Fibroblast of mammary gland (primary cell): ENCODE measurements at regions not wholly inside any gene's neighbourhood (a gene's known extent, or its start where the extent isn't known, plus 50 kb on each side); places are given as distances from the start of the nearest gene placed in this dataset.
A peak's percentile ranks its signal among the peaks of the same experiment; 100 is the strongest.
"Not testable (repeated sequence)": the region's sequence is repeated elsewhere in the genome, so short reads cannot be mapped to it uniquely, and the experiment has no call there.

Experiments used
- DNase-seq: peaks from one replicate; pipeline ENCODE4 v3.0.0-alpha.2; 2010; ENCODE audit warnings: low read depth
- H3K4me3 ChIP-seq: 2 replicates; pipeline ENCODE4 v1.5.1; 2011; ENCODE audit warnings: low read depth, mild to moderate bottlenecking, low read length, moderate library complexity; ENCODE audit not compliant: control insufficient read depth
- TF ChIP-seq, protein P1 (sequence below): conservative IDR thresholded peaks from 2 replicates; pipeline ENCODE4 v1.5.1; 2011; ENCODE audit warnings: low read depth, low read length, inconsistent platforms; ENCODE audit not compliant: control insufficient read depth, insufficient read depth

DNA sequence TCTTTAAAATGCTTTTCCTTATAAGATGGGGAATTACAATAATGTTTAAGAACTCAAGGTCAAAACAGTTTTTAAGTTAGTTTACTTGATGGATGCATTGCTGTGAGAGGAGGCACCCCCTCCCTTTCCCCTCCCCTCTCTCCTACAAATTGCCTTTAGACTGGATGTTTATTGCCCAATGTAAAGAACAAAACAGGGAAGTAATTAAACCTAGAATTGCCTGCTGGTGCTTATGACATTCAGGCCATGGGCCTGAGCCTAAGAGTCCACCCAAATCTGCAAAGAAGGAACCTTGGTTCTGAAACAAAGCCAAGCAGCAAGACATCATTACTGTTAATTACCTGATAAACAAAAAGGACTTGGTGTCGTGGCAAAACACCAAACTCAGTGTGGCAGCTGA lies 630.3 kb downstream of the ISL1 start:
- DNase-seq: no peak
- TF ChIP-seq, protein P1, sequence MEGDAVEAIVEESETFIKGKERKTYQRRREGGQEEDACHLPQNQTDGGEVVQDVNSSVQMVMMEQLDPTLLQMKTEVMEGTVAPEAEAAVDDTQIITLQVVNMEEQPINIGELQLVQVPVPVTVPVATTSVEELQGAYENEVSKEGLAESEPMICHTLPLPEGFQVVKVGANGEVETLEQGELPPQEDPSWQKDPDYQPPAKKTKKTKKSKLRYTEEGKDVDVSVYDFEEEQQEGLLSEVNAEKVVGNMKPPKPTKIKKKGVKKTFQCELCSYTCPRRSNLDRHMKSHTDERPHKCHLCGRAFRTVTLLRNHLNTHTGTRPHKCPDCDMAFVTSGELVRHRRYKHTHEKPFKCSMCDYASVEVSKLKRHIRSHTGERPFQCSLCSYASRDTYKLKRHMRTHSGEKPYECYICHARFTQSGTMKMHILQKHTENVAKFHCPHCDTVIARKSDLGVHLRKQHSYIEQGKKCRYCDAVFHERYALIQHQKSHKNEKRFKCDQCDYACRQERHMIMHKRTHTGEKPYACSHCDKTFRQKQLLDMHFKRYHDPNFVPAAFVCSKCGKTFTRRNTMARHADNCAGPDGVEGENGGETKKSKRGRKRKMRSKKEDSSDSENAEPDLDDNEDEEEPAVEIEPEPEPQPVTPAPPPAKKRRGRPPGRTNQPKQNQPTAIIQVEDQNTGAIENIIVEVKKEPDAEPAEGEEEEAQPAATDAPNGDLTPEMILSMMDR: no peak
- H3K4me3 ChIP-seq: no peak overlapping the region

DNA sequence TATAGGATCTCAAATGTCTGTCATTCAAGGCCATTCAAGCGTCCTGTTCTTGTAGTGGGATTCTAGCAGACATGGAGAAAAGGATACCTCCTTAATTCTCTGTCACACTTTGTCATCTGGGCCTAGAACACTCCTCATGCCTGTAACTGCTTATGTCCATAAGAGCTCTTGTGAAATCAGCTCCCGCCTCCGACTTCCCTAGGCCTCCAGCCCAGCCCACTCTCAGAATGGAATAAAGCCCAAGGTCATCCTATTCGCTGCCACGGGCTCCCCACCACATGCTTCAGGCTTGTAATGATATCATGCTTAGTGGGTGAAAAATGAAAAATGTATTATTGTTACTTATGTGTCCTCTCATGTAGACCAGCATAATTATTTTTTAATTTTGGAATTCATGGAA lies 632.5 kb downstream of the ISL1 start:
- peak; percentile 6 for DNase-seq

DNA sequence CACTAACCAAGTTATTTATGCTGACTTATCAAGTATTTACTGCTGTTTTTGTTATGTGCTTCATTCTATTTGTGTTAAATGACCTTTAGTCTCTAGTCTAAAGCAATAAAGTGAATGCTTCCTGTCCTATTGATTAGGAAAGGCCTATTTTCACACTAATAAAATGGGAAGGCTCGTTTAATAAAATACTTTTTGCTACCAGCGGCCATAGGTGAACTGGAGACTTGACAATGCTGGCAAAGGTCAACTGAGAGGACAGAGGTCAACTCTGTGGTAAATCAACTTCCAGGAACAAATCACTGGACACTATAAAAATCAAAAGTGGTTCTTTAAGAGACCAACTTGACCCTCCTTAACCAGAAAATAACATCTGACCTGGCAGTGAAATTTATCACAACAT lies 634.3 kb downstream of the ISL1 start:
- no peak overlapping the region for H3K4me3 ChIP-seq
- no peak for DNase-seq
- TF ChIP-seq, protein P1: no peak

More for the DNA sequence above, 632.5 kb downstream of the ISL1 start:
- H3K4me3 ChIP-seq: no peak overlapping the region
- TF ChIP-seq, protein P1: no peak

DNA sequence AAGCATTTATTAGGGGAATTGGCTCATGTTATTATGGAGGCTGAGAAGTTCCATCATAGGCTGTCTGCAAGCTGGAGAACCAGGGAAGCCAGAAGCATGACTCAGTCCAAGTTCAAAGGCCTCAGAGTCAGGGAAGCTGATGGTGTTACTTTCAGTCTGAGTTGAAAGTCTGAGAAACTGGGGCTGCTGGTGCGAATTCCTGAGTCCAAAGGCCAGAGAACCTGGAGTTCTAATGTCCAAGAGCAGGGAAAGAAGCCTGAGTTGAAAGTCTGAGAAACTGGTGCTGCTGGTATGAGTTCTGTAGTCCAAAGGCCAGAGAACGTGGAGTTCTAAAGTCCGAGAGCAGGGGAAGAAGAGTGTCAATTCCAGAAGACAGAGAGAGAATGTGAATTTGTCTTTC lies 641.1 kb downstream of the ISL1 start:
- H3K4me3 ChIP-seq: no peak overlapping the region
- TF ChIP-seq, protein P1: no peak
- no peak for DNase-seq

DNA sequence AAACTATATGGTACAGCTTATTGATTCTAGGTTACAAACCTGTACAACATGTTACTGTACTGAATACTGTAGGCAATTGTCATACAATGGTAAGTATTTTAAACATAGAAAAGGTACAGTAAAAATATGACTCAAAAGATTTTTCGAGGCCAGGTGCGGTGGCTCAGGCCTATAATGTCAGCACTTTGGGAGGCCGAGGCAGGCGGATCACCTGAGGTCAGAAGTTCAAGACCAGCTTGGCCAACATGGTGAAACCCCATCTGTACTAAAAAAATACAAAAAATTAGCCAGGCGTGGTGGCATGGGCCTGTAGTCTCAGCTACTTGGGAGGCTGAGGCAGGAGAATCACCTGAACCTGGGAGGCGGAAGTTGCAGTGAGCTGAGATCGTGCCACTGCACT lies 646.6 kb downstream of the ISL1 start:
- not testable (repeated sequence) for DNase-seq, H3K4me3 ChIP-seq

DNA sequence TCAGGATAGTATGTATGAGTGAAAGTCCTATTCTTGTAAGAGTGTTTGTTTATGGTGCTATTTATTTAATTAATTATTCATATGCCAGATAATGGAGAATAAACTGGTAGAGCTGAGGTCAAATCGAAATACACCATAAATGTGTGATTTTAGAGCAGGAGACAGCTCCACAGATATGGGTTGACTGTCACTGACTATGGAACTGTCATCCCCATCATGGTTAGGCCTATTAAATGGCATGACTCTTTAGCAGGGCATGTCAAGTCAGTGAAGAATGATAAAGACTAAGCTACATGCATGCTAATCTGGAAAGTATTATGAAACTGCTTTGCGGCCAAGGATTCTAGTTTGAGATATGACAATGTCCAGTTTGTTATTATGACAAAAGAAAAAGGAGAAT lies 658.6 kb downstream of the ISL1 start:
- TF ChIP-seq, protein P1: no peak
- H3K4me3 ChIP-seq: no peak overlapping the region

DNA sequence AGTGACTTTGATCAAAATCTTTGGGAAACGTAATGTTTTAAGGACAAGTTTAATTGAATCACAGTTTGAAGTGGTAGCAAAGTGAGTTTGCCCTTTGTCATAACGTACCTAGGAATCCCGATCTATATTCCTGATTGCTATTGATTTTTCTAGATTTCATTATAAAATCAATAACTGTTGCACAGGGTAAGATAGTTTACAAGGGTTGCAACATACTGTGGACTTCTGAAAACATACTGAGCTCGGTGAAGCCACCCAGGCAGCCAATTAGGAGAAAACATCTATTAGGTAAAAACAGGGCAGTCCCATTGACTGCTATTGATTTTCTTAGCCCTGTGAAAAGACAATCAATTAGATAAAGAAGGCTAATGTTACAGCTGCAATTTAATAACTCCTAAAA lies 659.9 kb downstream of the ISL1 start:
- no peak overlapping the region for H3K4me3 ChIP-seq
- TF ChIP-seq, protein P1: no peak
- no peak for DNase-seq

More for the DNA sequence above, 658.6 kb downstream of the ISL1 start:
- DNase-seq: no peak
